Endothelial cell of umbilical vein (primary cell): ENCODE measurements at regions not wholly inside any gene's neighbourhood (a gene's known extent, or its start where the extent isn't known, plus 50 kb on each side); places are given as distances from the start of the nearest gene placed in this dataset.

Experiments
- BruUV-seq: library from RNA; stranded (reverse); fragments of 400-500 nt; replicated peaks from 2 replicates; lab custom pipeline; 2021; lab: Mats Ljungman, UMichigan
- CTCF ChIA-PET: fragments of 300-600, 350-600 bp; sonication (Branson Sonifier 250); formaldehyde crosslinking; loops from one replicate; lab custom pipeline; 2021; ENCODE audit warnings: antibody characterized with exemption, inconsistent platforms; lab: Charles Lee
- POLR2A ChIA-PET: fragments of 300-600, 350-600 bp; sonication (Branson Sonifier 250); formaldehyde crosslinking; loops from one replicate; lab custom pipeline; 2021; ENCODE audit warnings: antibody characterized with exemption, inconsistent platforms; lab: Charles Lee
- DNase-seq: peaks from one replicate; pipeline ENCODE4 v3.0.0-alpha.2; 2011; ENCODE audit warnings: low read depth, low spot score
- FAIRE-seq: peaks from 2 replicates; lab custom pipeline; 2011; peaks lifted over from hg19 to GRCh38; lab: Jason Lieb, UNC
- H2AFZ ChIP-seq: 2 replicates; pipeline ENCODE4 v1.6.0; 2012; ENCODE audit warnings: low read depth, low read length, control low read depth, inconsistent platforms
- H3K27ac ChIP-seq: 2 replicates; pipeline ENCODE4 v1.5.1; 2011; ENCODE audit warnings: low read depth, mild to moderate bottlenecking, control low read depth, low read length, moderate library complexity; ENCODE audit not compliant: insufficient read depth
- H3K27me3 ChIP-seq, 2 experiments: 2 replicates each; pipeline versions ENCODE4 v1.6.0 to v1.6.1; 2011; ENCODE audit warnings: low read length in 2 of 2, mixed read lengths in 1 of 2; ENCODE audit not compliant: control insufficient read depth in 2 of 2, insufficient read depth in 2 of 2
- H3K36me3 ChIP-seq, 2 experiments: 2 replicates in 1 of 2; 3 replicates in 1 of 2; pipeline ENCODE4 v1.5.1; 2011; ENCODE audit warnings: low read length in 2 of 2, mild to moderate bottlenecking in 1 of 2, moderate library complexity in 1 of 2; ENCODE audit not compliant: control insufficient read depth in 2 of 2, insufficient read depth in 2 of 2; ENCODE audit errors: extremely low read depth in 1 of 2
- H3K4me1 ChIP-seq: 3 replicates; pipeline ENCODE4 v1.5.1; 2011; ENCODE audit warnings: mild to moderate bottlenecking, low read length; ENCODE audit not compliant: control insufficient read depth, insufficient read depth; ENCODE audit errors: extremely low read depth
- H3K4me2 ChIP-seq: 2 replicates; pipeline ENCODE4 v1.6.1; 2011; ENCODE audit warnings: low read length, control low read depth, mixed read lengths; ENCODE audit not compliant: insufficient read depth
- H3K4me3 ChIP-seq, 3 experiments: fragments of 200-600 bp in 1 of 3; sonication (generic), shearing (Covaris generic) in 1 of 3; replicated peaks in 1 of 3; 2 replicates each; pipeline ENCODE4 v1.5.1; 2011 to 2016; ENCODE audit warnings: control low read depth in 3 of 3, low read length in 3 of 3, mild to moderate bottlenecking in 2 of 3, inconsistent platforms in 1 of 3, low read depth in 1 of 3, moderate library complexity in 1 of 3; ENCODE audit not compliant: insufficient read depth in 1 of 3
- H3K79me2 ChIP-seq: 2 replicates; pipeline ENCODE4 v1.6.0; 2012; ENCODE audit warnings: low read length, inconsistent platforms; ENCODE audit not compliant: control insufficient read depth, insufficient read depth
- H3K9ac ChIP-seq: replicated peaks from 2 replicates; pipeline ENCODE3; 2011; ENCODE audit warnings: low read length, control low read depth; ENCODE audit not compliant: insufficient read depth; ENCODE audit errors: extremely low read depth
- H3K9me1 ChIP-seq: replicated peaks from 3 replicates; pipeline ENCODE4 v1.6.0; 2011; ENCODE audit warnings: mild to moderate bottlenecking, low read length; ENCODE audit not compliant: control insufficient read depth, insufficient read depth; ENCODE audit errors: extremely low read depth
- H3K9me3 ChIP-seq: replicated peaks from 2 replicates; pipeline ENCODE4 v1.5.1; 2012; ENCODE audit warnings: low read length, inconsistent platforms; ENCODE audit not compliant: control insufficient read depth, insufficient read depth
- H4K20me1 ChIP-seq: replicated peaks from 2 replicates; pipeline ENCODE3; 2011; ENCODE audit warnings: mild to moderate bottlenecking, low read length; ENCODE audit not compliant: control insufficient read depth, insufficient read depth; ENCODE audit errors: extremely low read depth
- CTCF ChIP-seq, 2 donors: IDR thresholded peaks; 1 replicate in 1 of 2; 2 replicates in 1 of 2; pipeline ENCODE4 v1.5.1; 2011; ENCODE audit warnings: low read length in 2 of 2, mild to moderate bottlenecking in 2 of 2, moderate library complexity in 2 of 2, control low read depth in 1 of 2, inconsistent platforms in 1 of 2, low read depth in 1 of 2; ENCODE audit not compliant: insufficient read depth in 1 of 2; ENCODE audit errors: extremely low read depth in 1 of 2
- EZH2 ChIP-seq: IDR thresholded peaks from 2 replicates; pipeline ENCODE4 v1.6.1; 2012; ENCODE audit warnings: borderline replicate concordance, low read depth, mild to moderate bottlenecking, moderate library complexity, low read length, inconsistent platforms; ENCODE audit not compliant: severe bottlenecking
- FOS ChIP-seq: IDR thresholded peaks from 2 replicates; pipeline ENCODE4 v1.6.1; 2011; ENCODE audit warnings: mild to moderate bottlenecking, low read length, moderate library complexity, borderline replicate concordance; ENCODE audit not compliant: insufficient read depth
- GATA2 ChIP-seq: IDR thresholded peaks from 2 replicates; pipeline ENCODE4 v1.7.0; 2011; ENCODE audit warnings: low read depth, mild to moderate bottlenecking, moderate library complexity, mixed read lengths, low read length; ENCODE audit not compliant: insufficient read length, insufficient read depth
- JUN ChIP-seq: IDR thresholded peaks from 2 replicates; pipeline ENCODE4 v1.6.1; 2011; ENCODE audit warnings: borderline replicate concordance, low read depth; ENCODE audit not compliant: insufficient read length, insufficient read depth
- MAX ChIP-seq: IDR thresholded peaks from 2 replicates; pipeline ENCODE4 v1.6.1; 2011; ENCODE audit not compliant: insufficient read depth, insufficient read length
- MYC ChIP-seq: IDR thresholded peaks from one replicate; pipeline ENCODE4 v1.6.1; 2011; ENCODE audit warnings: mild to moderate bottlenecking, low read depth, low read length
- POLR2A ChIP-seq: IDR thresholded peaks from 2 replicates; pipeline ENCODE4 v1.6.1; 2012; ENCODE audit warnings: low read depth, mild to moderate bottlenecking, control low read depth, low read length
- POLR2AphosphoS5 ChIP-seq: IDR thresholded peaks from 2 replicates; pipeline ENCODE4 v1.6.1; 2012; ENCODE audit warnings: low read depth, mild to moderate bottlenecking, control low read depth, low read length, moderate library complexity; ENCODE audit not compliant: insufficient read depth
- dilution Hi-C: fragments of 300-500 bp; cut with MboI; formaldehyde crosslinking; loops from one replicate; pipeline ENCODE4 v1.15.0; 2019; ENCODE audit warnings: low sequenced_read_pairs; ENCODE audit not compliant: extremely low pct_ligation_motif_present
- intact Hi-C: fragments of 100-400 bp; cut with micrococcal nuclease; formaldehyde crosslinking; loops from one replicate; pipeline ENCODE4 v1.10.0; 2022

GRCh38 chr16:64238571-64238970 lies 883.3 kb downstream of the CDH11 start:
- intact Hi-C loops, result no loop called here
- no TSS peak for BruUV-seq
- CTCF ChIA-PET, result no interaction called here
- Histone ChIP-seq H3K9me1 (no peaks in the 10 kb centered on the region), H3K36me3 (no peaks in the 10 kb centered on the region), H4K20me1 (no peaks in the 10 kb centered on the region), H3K79me2 (no peaks in the 10 kb centered on the region), H2AFZ (no peak overlapping the region), H3K4me3 (no peak overlapping the region), H3K9me3 (no peaks in the 10 kb centered on the region), H3K27me3 (no peaks in the 10 kb centered on the region), H3K9ac (no peak overlapping the region), H3K4me2 (no peak overlapping the region), H3K27ac (no peak overlapping the region), H3K4me1 (no peaks in the 10 kb centered on the region)
- dilution Hi-C loops, result no loop called here
- POLR2A ChIA-PET, result no interaction called here
- TF ChIP-seq POLR2AphosphoS5 (no peak), FOS (no peak), JUN (no peak), EZH2 (no peak), POLR2A (no peak), GATA2 (no peak), MYC (no peak), MAX (no peak), CTCF (IDR thresholded peaks at IDR 0.05; ENCODE audit: extremely low read depth in 1 of 2, insufficient read depth in 1 of 2, low read depth in 1 of 2, low read length in 2 of 2) (no peak)
- no peak for DNase-seq
- FAIRE-seq, result no peak
